ENCODE measurements at regions not wholly inside any gene's neighbourhood (a gene's known extent, or its start where the extent isn't known, plus 50 kb on each side); places are given as distances from the start of the nearest gene placed in this dataset.

GRCh38 chr7:47044625-47045024, 537.3 kb downstream of the TNS3 start:
- Histone ChIP-seq H3K14ac (replicated peaks; ENCODE audit: low read depth, low read length) (no peak overlapping the region), H3K23ac (ENCODE audit: low read depth, low read length) (no peak overlapping the region), H2AFZ (replicated peaks; ENCODE audit: low read length, poor library complexity) (no peak overlapping the region), H2BK20ac (ENCODE audit: low read depth, low read length) (no peak overlapping the region), H2AK9ac (replicated peaks; ENCODE audit: low read depth, low read length, poor library complexity) (no peak overlapping the region), H3K56ac (ENCODE audit: extremely low read depth, insufficient read depth, low read length) (no peak overlapping the region), H3K4me2 (ENCODE audit: low read depth, low read length) (no peak overlapping the region), H3K27ac (ENCODE audit: insufficient read depth, low read length) (no peak overlapping the region), H3K79me1 (ENCODE audit: low read depth in 1 of 2, low read length in 2 of 2) (no peaks in the 10 kb centered on the region), H3K27me3 (ENCODE audit: control insufficient read depth, insufficient read depth, low read length) (peaks cover 4% of the 10 kb centered on the region), H3K36me3 (ENCODE audit: control insufficient read depth, insufficient read depth, low read length) (no peaks in the 10 kb centered on the region), H3K4ac (ENCODE audit: low read depth, low read length) (no peak overlapping the region), H2AK5ac (ENCODE audit: low read depth, low read length) (no peak overlapping the region), H3K4me3 (ENCODE audit: insufficient read depth, low read depth, low read length) (no peak overlapping the region), H3K9me1 (ENCODE audit: insufficient read depth, low read length) (peaks cover 3% of the 10 kb centered on the region; the same call in 1 of the 2 replicates), H4K8ac (ENCODE audit: low read depth in 2 of 2, low read length in 2 of 2) (no peak overlapping the region), H2BK120ac (ENCODE audit: low read depth, low read length) (no peak overlapping the region), H3K9ac (ENCODE audit: low read depth, low read length) (no peak overlapping the region), H4K91ac (ENCODE audit: insufficient read depth, low read depth, low read length) (no peak overlapping the region), H3K18ac (ENCODE audit: low read depth, low read length) (no peak overlapping the region), H3K9me3 (ENCODE audit: control insufficient read depth, insufficient read depth, low read length) (no peaks in the 10 kb centered on the region), H2BK15ac (ENCODE audit: low read depth, low read length) (no peak overlapping the region), H4K20me1 (ENCODE audit: insufficient read depth, low read length) (no peaks in the 10 kb centered on the region), H3K4me1 (ENCODE audit: control insufficient read depth, insufficient read depth, low read length) (peaks cover 5% of the 10 kb centered on the region; the same call in 1 of the 2 replicates), H4K5ac (ENCODE audit: low read depth, low read length) (no peak overlapping the region), H2BK5ac (ENCODE audit: low read depth, low read length, poor library complexity, severe bottlenecking) (no peak overlapping the region)
- CTCF ChIA-PET, result no interaction called here
- intact Hi-C loops (cut with micrococcal nuclease), result no loop called here
- dilution Hi-C loops (cut with HindIII; ENCODE audit: low sequenced_read_pairs, unreplicated experiment), result no loop called here
- POLR2A ChIA-PET (ENCODE audit: unreplicated experiment), result no interaction called here
- DNase-seq (no peak), ATAC-seq (ENCODE audit: low read depth) (no peak)
- WGBS, 2 experiments (ENCODE audit: extremely low coverage in 2 of 2, insufficient read length in 1 of 2), result no CpG with 5 or more reads among the region's 3 CpGs
- no TSS peak for BruUV-seq (replicated peaks)
- in situ Hi-C loops (cut with MboI; ENCODE audit: low sequenced_read_pairs), result no loop called here
- TF ChIP-seq RAD21 (IDR thresholded peaks at IDR 0.05; ENCODE audit: low read length) (no peak), RFX5 (IDR thresholded peaks at IDR 0.05; ENCODE audit: low read depth, low read length) (no peak), CEBPB (IDR thresholded peaks at IDR 0.05; ENCODE audit: low read depth, low read length) (no peak), MAFK (IDR thresholded peaks at IDR 0.05; ENCODE audit: low read depth, low read length) (no peak), BHLHE40 (IDR thresholded peaks at IDR 0.05; ENCODE audit: low read depth, low read length) (no peak), NFE2L2 (IDR thresholded peaks at IDR 0.05; ENCODE audit: low read depth, low read length) (no peak), ELK1 (IDR thresholded peaks at IDR 0.05; ENCODE audit: borderline replicate concordance, low read depth, low read length) (no peak), MAZ (IDR thresholded peaks at IDR 0.05; ENCODE audit: borderline replicate concordance, low read depth, low read length) (no peak), POLR2A (IDR thresholded peaks at IDR 0.05; ENCODE audit: low read depth, low read length) (no peak), CHD1 (IDR thresholded peaks at IDR 0.05; ENCODE audit: low read depth, low read length) (no peak), FOS (IDR thresholded peaks at IDR 0.05; ENCODE audit: low read depth, low read length) (no peak), SMC3 (IDR thresholded peaks at IDR 0.05; ENCODE audit: low read depth, low read length) (no peak), MXI1 (IDR thresholded peaks at IDR 0.05; ENCODE audit: borderline replicate concordance, low read depth, low read length) (no peak), USF2 (IDR thresholded peaks at IDR 0.05; ENCODE audit: low read depth, low read length) (no peak)

Measured in IMR-90 (cell line).